NCI-H146 treated with DMSO at 0.1 percent for 48 hours (cell line): ENCODE measurements at regions not wholly inside any gene's neighbourhood (a gene's known extent, or its start where the extent isn't known, plus 50 kb on each side); places are given as distances from the start of the nearest gene placed in this dataset.

ENCODE experiments used
- DNase-seq: peaks from one replicate; lab custom pipeline; 2025; ENCODE audit not compliant: unreplicated experiment; lab: John Stamatoyannopoulos, UW

DNA sequence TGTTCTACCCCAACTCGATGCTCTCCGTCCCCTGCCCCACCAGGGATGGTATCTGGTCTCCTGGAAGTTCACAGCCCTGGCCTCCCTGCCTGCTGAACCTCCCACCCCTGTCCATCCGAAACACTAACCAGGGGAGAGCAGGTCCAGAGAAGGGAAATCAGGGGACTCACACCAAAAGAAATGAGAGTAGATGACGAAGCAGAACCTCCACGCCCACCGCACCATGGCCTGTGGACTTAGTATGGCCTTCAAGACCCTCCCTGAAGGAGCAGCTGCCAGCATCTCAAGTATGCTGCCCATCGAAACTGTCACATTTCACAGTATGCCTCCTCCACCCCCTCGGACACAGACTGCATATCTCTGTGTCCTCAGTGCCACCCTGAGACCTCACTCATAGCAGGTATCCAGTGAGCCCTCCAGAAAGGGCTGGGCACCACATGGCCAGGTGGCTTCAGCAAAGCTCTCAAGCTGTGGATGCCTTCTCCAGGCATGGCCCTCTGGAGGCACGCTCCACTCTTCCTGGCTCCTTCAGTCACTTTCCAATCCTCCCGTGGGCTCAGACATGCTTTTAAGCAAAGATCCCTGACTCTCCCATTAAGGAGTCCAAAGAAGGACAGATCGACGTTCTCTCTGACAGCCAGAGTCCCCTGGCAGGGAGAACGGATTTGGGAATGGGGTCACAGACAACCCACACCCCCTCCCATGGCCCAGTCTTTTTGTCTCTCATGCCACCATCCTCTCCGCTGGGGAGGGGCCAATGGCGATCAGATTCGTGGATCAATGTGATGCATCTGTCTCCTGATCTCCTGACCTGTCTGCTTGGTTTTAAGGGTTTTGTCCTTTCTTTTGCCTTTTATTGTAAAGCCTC lies 158.4 kb downstream of the ANKRD60 start:
- DNase-seq, result no peak

DNA sequence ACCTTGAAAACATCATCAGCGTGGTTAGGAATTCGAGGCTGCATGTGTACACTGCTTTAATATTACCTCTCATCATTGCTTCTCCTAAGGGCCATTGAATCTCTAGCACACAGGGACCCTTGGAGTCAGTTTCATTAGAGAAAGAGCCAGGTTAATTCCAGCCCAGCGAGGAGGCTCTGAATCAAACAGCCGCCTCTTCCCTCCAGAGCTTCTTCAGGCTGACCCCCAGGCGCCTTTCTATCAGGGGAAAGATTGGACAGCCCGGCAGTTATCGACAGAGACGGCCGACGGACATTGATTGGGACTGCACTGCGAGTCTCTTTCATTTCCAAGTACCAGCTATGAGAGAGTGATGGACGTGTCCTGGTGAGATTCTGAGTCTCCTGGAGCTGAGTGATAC lies 159.2 kb downstream of the ANKRD60 start:
- no peak for DNase-seq

DNA sequence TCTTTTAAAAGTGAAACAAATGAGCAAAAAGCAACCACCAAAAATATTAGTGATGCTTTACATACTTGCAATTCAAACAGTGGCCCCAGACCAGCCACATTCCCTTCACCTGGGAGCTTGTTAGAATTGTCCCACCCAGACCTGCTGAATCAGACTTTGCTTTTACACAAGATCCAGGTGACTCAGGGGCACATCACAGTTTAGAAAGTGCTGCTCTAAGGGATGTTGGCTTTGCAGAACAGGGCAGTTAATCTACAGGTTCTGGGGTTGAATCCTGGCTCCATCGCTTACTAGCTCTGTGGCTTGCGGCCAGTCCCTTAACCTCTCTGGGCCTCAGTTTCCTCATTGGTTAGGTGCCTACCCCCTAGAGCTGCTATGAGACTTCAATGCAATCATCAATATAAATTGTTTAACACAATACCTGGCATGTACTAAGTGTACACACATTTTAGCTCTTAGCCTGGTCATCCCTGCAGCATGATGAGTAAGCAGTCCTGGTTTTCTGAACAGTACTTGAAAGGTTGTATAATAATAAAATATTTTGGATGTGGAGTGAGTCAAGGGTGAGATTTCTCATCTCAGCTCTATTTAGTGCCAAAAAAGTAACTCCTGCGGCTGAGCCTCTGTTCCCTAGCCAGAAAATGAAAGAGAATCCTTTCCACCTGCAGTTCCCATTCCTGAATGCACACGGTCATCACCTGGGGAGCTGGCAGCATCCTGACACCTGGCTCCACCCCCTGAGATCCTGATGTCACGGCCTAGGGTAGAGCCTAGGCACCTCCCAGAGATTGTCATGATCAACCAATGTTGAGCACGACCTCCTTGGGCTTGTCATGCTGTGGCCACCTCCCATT lies 162.7 kb downstream of the ANKRD60 start:
- DNase-seq, result peak; percentile 25

DNA sequence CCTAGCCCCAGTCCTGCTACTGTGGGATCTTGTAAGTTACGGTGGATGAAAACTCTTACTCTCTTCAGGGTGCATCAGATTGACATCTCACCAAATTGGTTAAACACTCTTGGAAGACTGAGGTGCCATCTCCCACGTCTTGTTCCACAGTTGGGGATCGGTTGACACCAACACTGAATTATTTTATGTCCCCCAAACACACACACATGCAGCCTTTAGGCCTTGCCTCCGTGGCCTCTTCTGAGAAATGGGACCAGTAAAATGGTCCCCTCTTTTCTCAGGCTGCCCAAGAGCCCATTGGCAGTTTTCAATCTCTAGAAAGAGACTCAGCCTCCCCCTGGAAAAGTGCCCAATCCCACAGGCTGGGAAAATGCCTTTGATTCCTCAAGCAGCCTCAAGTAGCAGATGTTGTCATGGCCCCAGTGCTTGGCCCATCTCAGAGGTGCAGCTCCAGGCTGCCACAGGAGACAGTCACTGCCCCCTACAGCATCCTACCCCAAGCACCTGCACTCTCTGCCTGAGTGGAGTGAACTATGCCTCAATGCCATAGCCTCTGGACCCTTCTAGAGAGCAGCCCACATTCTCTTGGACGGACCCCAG lies 163.9 kb downstream of the ANKRD60 start:
- no peak for DNase-seq

DNA sequence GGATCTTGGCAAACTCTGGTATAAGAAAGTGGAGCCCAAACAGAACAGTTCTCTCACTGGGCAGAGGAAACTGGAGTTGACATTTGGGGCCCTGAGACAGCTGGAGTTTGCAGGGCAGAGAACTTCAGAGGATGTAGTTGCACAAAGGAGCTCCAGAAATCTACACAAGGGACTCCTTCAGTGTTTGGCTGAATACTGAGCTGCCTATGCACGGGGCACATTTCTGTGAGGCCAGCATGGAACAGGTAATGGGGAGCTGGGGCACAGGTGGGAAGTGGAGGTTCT lies 169.3 kb downstream of the ANKRD60 start:
- no peak for DNase-seq

DNA sequence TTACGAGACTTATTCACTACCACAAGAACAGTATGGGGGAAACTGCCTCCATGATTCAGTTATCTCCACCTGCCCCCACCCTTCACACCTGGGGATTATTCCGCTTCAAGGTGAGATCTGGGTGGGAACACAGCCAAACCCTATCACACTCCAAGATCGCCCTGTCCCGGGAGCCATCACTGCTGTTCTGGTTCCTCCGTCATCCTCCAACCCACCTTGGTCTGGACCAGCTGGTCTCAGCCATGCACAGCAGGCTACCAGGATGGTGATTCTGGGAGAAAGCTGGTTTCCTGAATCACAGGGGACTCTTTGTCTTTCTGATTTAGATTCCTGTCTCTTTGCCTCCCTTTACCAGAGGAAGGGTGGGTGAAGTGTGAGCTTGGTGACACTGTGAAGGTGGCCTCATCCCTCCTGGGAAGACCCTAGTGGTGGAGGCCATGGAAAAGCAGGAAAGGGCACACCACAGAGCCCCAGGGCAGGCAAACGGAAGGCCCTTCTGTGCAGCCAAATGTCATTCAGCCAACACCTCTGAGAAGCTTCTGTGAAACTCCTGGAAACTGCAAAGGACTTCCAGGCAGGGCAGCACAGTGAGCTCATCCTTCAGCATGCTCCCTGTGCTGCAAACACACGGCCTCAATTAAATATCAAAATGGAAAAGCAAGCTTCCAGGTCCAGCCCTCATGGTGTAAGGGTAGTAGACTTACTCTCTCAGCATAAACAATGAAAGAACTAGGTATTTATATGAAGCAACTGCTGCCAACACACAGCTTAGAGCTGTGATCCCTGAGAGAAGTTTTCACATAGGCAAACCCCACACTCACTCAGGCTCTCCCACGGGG lies 169.8 kb downstream of the ANKRD60 start:
- no peak for DNase-seq

DNA sequence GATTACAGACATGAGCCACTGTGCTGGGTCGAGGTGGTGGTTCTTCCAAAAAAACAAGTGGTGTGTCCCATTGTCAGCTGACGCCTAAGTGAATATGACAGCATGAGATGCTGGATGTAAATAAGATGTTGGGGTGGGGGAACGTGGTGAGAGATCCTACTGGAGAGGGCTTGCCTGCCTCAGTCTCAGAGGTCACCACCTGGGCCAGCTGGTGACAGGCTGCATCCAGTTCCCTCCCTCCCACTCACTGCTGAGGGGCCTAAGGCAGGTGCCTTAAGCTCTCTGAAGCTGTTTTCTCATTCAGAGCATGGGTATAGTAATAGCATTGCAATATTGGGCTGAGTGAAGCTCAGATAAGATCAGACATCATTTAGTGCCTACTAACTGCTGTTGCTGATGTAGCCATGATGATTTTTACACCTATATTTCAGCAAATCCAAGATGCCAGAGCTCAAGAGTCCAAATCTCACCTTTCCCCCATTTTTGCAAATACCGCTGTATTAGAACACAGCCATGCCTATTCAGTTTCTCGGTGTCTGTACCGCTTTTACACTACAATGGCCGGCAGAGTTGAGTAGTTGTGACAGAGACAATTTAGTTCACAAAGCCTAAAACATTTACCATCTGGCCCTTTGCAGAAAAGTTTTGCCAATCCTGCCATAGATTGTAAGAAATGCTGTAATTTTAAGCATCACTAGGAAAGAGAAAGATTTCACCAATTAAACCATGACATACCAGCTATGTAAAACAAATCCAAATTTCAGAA lies 171.3 kb downstream of the ANKRD60 start:
- DNase-seq, result no peak

DNA sequence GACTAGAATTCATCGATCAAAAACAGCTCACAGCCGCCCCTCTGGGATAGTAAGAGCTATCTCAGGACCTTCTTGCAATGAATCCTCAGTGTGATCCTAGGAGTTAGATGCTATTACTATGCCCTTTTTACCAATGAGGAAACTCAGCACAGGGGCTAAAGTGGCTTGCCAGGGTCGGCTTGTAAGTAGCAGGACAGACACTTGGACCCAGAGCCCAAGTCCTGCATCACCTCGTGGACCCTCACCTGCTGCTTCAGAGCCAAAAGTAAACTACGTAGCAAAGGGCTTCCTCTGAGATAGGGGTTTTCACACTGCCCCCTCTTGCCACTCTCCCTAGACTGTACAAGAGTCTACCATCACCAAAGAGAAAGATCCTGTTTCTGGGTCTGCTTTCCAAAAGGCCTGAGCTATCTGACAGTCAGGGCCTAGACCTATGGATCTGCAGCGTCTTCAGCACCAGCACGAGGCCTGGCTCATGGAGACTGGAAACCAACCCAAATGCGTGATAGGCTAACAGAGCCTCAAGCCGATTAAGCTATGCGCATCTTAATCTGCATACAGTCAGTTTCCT lies 172.3 kb downstream of the ANKRD60 start:
- DNase-seq, result no peak

DNA sequence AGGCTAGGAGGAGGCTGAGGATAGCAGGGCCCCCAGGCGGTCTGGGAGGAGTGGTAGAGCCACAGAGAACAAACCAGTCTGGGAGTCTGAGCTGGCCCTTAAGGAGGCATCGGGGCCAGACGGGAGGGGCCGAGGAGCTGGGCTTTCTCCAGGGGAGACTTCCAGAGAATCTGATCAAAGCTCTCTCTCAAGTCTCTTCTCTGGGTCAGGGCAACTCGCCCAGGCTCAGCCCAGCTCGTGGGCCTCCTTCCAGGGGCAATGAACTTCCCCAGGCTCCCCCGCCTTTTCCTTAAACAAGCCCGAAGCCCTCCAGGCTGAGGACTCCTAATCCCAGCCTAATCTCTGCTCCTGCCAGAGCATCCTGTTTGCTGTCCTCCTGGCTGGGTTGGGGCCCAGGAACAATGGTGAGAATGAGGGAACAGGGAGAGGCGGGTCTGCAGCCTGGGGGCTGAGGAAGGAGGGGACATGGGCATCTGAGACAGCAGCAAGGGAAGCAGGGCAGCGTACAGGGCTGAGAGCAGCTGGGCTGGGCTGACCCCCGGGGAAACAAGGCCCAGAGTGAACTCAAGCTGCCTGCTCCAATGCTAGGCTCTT lies 173.6 kb downstream of the ANKRD60 start:
- no peak for DNase-seq

DNA sequence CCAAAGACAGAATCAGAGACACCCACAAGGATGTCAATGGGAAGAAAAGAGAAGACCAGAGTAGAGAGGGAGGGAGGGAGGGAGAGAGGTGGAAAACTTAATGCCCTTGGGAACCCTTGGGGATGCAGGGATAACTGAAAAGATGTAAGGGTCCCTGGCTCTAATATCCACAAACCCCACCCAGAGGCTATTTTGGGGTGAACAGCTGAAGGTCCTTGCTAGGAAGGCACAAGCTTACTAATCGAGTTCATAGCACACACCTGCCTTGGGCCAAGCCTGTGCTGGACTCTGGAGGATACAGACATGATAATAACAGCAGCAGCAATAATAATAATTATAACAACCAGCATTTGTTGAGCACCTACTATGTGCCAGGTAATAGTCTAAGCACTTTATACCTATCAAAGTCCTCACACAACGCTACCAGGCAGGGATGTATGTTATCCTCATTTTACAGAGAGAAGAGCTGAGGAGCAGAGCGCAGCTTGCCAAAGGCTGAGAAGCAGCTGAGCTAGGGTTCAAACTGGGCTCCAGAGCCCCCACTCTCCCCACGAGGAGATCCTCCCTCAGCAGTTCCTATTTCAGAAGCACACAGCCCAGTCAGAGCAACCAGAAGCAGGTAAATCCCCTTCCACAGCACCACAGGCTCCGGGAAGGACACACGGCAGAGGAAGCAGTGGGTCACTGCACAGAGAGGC lies 174.2 kb downstream of the ANKRD60 start:
- DNase-seq, result no peak

DNA sequence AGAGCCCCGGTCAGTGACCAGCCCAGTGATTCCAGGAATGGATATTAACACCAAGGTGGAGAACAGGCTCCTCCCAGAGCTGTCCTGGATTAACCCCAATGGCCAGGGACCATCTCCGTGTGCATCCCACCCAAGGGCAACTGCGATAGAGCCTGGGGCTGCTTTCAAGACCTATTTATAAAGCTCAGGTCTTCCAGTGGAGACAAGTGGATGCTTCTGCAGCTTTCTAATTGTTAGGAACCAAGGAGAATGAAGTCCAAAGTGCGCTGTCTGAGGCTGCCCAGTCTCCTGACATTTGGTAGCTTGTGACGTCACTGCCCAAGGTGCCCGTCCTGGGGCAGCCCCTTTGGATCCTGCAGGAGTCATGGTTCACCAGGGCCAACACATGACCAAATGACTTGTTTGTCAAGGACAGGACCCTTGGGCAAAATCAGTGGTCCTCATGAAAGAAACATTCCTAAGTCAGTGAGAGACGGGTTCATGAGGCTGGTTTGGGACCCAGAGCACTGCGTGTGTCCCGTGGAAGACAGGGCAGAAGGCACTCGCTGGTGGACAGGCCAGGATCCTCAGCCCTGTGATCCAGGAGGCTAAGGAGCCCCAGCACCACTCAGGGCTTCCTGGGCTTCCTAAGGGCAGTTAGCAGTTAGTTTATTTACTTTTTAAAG lies 174.9 kb downstream of the ANKRD60 start:
- DNase-seq, result no peak

DNA sequence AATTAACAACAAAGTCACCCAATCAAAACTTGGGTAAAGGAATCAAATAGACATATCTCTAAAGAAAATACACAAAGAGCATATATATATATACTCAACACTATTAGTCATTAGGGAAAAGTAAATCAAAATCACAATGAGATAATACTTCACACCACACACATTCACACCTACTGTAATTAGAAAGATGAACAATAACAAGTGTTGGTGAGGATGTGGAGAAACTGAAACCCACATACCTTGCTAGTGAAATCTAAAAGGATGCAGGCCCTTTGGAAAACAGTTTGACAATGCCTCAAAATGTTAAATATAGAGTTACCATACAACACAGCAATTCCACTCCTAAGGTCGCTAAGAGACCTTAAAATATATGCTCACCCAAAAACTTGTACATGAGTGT lies 177.1 kb downstream of the ANKRD60 start:
- DNase-seq, result no peak

DNA sequence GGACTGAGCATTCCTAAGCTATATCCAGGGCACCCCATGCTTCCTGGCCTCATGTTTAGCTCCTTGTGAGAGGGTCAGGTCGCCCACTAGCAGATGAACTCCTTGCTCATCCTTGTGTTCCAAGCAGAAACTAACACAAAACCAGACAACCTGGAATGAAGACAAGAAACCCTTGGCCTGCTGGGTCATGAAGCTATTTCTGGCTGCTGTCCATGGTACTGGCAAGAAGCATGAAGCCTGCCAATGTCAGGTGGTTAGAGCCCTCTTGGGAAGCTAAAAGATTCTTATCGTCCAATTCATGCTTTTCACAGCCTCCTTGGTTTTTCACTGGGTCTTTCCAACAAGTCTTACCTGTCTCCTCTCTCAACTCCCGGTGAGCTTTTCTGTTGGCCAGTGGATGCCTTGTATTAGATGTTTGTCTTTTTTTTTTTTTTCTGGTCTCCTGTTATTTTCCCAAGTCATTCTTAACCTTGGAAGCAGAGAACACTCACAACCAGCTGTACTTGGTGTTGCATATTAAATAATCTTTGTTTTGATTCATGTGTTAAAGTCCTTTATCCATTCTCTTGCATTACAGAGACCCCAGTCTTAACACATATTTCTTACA lies 180.3 kb downstream of the ANKRD60 start:
- no peak for DNase-seq

DNA sequence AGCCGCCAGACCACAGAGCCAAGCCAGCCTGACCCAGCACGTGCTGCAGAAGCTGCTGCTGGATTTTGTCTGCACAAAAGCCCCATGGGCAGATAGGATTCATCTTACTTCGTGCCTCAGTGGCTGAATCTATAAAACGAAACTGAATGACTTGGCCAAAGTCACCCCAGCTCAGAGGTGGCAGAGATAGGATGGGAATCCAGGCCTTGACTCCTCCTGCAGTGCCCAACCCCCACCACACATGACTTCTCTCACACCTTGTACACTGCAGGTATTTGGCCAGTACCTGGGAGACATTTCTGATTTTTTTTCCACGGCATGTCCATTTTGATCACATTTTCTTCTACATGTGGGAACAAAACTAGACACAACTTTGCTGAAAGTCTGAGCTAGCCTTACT lies 182.1 kb downstream of the ANKRD60 start:
- no peak for DNase-seq

DNA sequence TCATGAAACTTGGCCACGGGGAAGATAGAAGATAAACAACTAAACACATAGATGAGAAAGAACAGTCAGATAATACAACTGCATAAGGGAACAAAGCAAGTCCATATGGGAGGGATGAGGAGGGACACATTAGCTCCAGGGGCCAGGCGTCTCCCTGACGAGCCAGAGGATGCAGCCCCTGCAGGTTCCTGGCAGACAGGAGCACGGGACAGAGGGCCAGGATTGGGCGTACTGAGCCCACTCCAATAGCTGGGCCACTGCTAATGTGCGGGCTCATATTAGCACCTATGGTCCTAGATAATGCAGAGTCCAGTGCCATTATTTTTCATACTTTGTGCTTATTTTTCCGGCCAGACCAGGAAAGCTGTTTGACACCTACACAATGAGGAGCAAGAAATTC lies 182.9 kb downstream of the ANKRD60 start:
- DNase-seq, result no peak

DNA sequence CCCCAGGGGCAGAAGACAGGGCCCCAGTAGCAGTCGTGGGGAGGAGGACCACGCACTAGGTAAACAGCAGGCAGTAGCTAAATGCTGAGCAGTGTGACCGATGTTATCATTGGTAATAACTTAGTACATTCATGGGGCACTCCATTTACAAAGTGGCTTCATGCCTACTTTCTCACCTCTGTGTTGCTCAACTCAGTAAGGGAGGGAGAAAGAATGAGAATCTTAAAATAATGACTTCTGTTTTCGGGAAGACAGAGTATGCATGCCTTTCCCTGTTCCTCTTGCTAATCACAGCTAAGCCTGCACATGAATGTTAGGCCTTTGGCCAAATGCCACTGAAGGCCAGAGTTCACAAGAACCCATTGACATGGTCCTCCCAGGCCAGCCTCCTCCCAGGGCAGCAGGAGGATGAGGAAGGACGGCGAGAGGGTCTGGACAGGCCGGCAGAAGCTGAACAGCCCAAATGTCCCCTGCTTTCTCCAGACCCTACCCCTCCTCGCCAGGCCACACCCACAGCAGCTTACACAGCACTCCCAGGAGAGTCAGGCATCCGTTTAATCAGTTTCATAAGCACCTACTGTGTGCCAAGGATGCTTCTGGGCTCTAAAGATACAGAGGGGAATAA lies 183.4 kb downstream of the ANKRD60 start:
- no peak for DNase-seq

DNA sequence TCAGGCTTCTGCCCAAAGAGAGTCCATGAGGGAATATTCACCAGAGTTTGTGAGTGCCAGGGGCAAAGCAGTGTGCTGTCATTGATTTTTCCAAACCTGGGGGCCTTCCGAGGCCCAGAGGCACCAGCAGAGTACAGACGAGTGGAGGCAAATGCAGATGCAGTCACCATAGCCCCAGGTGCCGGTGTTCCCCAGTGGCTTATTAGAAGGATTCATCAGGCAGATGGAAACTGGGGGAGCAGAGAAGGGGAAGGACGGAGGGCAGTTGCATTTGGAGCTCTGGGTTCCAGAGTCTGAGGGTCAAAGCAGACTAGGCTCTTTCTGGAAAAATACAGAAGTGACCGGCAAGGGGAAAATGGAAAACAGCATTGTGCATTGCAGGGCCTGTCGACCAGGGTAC lies 184.2 kb downstream of the ANKRD60 start:
- no peak for DNase-seq
